GM12892 (cell line): ENCODE measurements at regions not wholly inside any gene's neighbourhood (a gene's known extent, or its start where the extent isn't known, plus 50 kb on each side); places are given as distances from the start of the nearest gene placed in this dataset.

Source experiments
- DNase-seq: peaks from one replicate; pipeline ENCODE4 v3.0.0; 2011; ENCODE audit not compliant: insufficient read length
- FAIRE-seq: peaks from 2 replicates; lab custom pipeline; 2011; peaks lifted over from hg19 to GRCh38; lab: Jason Lieb, UNC
- POLR2A ChIP-seq: IDR thresholded peaks from 2 replicates; pipeline ENCODE4 v1.6.1; 2011; ENCODE audit warnings: low read depth, low read length, control low read depth
- POLR2AphosphoS5 ChIP-seq: IDR thresholded peaks from 2 replicates; pipeline ENCODE4 v1.6.1; 2011; ENCODE audit warnings: low read depth, low read length, control low read depth
- TAF1 ChIP-seq: IDR thresholded peaks from 2 replicates; pipeline ENCODE4 v1.6.1; 2011; ENCODE audit warnings: low read depth, mild to moderate bottlenecking, control low read depth, low read length, borderline replicate concordance

DNA sequence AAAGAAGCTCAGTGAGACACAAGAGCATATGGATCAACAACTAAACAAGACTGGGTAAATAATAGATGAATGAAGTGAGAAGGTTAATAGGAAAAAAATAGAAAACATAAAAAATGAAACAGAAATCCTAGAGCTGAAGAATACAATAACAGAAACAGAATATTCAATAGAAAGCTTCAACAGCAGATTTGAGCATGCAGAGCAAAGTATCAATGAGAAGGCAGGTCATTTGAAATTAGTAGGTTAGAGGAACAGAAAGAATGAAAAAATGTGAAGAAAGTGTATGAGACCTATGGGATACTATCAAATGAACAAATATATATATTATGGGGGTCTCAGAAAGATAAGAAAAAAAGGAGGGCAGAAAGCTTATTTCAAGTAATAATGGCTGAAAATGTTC is 362.9 kb upstream of the POU3F2 start:
- DNase-seq (no peak), FAIRE-seq (no peak)
- TF ChIP-seq POLR2AphosphoS5 (no peak), POLR2A (no peak), TAF1 (no peak)

DNA sequence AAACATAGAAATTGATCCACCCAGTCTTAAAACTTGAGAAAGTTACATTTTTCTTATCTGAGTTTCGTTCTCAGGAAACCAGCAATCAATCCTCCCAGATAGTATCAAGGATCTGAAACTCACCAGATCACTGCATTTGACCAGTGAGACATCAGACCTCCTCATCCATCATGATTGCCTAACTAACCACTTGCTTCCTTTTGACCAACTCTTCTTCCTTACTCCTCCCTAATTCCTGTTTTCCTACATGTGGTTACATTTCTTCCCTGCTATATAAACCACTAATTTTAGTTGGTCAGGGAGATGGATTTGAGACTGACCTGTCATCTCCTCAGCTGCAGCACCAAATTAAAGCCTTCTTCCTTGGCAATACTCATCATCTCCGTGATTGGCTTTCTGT is 357.1 kb upstream of the POU3F2 start:
- DNase-seq (no peak), FAIRE-seq (no peak)
- no peak for TF ChIP-seq TAF1
- TF ChIP-seq POLR2AphosphoS5, result no peak
- TF ChIP-seq POLR2A, result no peak

DNA sequence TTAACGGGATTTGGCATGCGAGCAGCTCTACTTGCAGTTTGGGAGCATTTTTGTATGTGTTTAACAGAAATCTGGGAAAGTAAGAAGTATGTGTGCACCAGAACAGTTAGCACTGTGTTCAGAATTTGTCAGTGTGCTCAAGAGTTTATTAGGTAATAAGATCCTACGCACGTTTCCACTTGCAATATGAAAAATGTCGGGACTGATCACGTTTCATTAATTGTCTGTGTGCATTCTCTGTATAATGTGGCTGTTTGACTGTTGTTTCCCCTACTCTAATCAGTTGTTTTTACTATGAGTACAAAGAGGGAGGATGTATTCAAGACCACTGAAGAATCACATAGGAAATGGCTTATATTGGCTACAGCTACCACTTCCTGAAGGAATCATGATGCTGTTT is 349.7 kb upstream of the POU3F2 start:
- FAIRE-seq (no peak), DNase-seq (no peak)
- TF ChIP-seq POLR2A (no peak), TAF1 (no peak), POLR2AphosphoS5 (no peak)

DNA sequence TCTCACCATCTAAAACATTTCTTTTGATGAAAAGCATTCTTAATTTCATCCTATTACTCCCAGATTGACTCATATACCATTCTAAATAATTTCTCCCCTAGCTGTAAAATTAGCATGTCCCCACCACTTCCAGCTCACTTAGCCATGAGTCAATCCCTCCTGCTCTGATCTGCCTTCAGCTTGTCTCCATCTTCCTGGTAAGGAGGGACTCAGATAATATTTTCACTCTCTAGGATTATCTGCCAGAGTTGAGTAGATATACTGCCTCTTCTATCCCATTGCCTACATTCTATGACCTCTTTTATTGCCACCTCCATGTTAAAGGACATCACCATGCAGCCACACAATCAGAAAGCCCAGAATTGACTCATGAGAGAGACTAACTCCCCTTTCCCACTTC is 348.8 kb upstream of the POU3F2 start:
- no peak for DNase-seq
- FAIRE-seq, result no peak

DNA sequence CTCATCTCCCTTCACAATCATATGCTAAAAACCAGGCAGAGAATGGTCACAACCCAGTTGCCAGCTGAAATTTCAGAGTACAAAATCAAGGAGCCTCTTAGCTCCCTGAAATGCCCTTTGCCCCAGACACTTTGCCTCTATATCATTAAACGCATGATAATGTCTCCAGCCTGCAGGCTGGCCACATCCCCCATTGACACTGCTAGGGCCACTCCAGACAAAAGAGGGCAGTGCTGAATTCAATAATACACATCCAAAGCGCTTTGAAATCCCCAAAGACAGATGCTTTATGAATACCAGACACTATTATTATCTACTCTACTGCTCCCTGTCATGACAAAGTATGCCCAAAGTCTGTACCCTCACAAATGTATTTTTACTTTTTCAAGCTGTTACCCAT is 348.3 kb upstream of the POU3F2 start:
- DNase-seq, result no peak
- TF ChIP-seq POLR2AphosphoS5 (no peak), TAF1 (no peak), POLR2A (no peak)
- FAIRE-seq, result no peak

More for the DNA sequence above, 348.8 kb upstream of the POU3F2 start:
- TF ChIP-seq POLR2AphosphoS5 (no peak), POLR2A (no peak), TAF1 (no peak)

DNA sequence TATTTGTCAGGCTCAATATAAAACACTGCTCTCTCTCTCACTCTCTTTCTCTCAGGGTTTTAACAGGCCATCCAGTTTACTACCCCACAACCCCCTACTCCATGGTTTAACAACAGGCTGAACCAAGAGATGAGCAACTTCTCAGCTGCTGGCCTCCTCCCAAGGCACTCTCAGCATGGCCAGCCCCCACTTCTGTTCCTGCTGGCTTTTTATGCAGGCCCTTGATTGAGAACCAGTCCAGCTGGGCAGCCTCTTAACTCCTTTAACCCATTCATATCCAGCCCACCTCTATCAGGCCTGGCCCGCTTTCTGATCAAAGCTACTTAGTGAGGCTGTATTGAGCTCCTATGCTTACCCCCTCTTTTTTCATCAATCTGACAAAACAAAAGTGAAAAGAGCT is 346.8 kb upstream of the POU3F2 start:
- no peak for FAIRE-seq
- TF ChIP-seq POLR2A (no peak), POLR2AphosphoS5 (no peak), TAF1 (no peak)
- no peak for DNase-seq

DNA sequence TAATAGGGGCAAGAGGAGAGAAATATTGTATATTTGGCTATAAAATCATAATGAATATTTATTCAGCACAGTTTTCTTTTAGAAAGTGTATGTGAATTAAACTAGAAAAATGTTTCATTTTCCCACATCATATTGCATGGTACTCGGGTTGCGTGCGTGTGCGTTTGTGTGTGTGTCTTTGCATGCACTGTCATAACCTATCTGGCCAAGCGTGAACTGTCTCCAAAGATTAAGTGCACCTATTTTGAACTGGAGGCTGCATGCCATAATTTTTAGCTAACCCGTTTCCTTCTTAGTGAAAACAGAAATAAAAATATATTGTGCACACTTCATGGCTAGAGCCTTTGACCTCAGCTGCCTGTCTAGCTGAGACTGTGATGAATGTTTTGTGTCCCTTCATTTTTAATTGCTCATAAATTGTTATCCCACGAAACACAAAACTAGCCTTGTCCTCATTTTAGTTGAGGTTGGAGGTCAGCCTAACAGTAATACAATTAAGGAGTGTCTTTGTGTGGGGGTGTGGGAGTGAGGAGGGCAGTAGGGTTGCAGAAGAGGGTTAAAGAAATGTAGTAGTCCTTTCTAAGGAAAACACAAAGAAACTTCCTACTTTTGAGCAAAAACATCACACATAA is 336.1 kb upstream of the POU3F2 start:
- no peak for DNase-seq
- TF ChIP-seq POLR2A (no peak), TAF1 (no peak), POLR2AphosphoS5 (no peak)
- FAIRE-seq, result no peak

DNA sequence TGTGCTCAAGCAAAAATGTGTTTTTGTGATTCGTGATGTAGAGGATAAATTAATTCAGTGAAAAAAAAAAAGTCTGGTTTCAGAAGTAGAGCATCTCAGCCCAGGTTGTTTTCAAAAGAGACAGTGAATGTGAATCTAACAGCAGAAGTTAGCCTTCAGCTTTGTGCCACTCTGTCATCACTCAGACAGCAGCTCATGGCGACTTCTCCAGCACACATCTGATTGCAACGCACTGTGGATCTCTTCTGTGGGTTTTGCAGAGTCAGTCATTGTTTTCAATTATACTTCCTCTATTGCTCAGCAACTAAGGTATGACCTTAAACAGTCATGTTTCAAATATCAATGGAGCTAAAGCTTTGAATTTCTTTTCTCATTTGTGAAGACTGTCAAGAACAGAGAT is 335.5 kb upstream of the POU3F2 start:
- DNase-seq (no peak), FAIRE-seq (no peak)
- no peak for TF ChIP-seq TAF1
- TF ChIP-seq POLR2A, result no peak
- no peak for TF ChIP-seq POLR2AphosphoS5

DNA sequence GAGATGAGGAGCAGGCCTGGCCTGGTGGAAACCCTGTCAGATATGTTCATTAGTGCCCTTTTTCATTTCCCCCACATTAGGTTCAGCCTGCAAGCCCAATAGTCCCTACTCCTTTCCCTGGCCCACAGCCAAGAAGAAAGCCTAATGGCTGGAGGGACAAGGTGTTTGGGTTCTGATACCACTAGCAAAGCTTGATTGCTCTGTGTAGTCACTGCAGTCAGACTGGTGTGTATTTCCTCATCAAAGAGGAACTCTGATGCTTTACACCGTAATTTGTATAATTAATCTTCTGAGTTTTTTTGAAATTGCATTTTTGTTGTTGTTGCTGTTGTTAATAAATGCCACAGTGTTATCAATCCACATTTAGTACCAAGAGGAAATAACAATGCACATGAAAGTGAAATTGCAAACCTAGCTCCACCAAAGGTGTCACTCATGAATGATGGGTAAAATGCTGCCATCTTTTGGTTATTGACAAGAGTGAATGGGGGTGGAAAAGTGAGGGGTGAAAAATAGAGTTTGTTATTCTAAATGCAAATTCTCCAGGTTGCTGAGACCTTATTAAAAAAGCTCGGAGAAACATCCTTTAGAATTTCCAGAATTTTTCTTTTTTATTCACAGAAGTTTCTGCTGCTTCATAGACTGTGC is 320.2 kb upstream of the POU3F2 start:
- no peak for DNase-seq
- no peak for FAIRE-seq
- TF ChIP-seq POLR2A, result no peak
- no peak for TF ChIP-seq POLR2AphosphoS5
- TF ChIP-seq TAF1, result no peak

DNA sequence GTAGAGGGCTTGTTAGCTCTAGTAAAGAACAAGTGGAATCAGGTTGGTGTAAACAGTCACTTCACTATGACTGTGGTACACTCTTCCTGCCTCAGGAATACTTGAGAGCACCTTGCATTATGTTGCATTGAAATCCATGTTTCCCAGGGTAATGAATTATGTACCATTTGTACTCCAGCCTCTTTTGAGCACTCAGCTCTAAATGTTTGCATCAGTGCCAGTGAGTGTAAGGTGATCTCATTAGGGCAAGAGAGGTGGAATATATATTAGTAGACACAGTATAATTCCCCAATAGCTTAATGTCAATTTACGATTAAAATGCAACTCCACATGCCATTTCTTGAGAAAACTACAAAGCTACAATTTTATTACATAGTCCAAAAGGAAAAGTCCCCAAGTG is 319.6 kb upstream of the POU3F2 start:
- TF ChIP-seq POLR2A (no peak), POLR2AphosphoS5 (no peak), TAF1 (no peak)
- FAIRE-seq (no peak), DNase-seq (no peak)

DNA sequence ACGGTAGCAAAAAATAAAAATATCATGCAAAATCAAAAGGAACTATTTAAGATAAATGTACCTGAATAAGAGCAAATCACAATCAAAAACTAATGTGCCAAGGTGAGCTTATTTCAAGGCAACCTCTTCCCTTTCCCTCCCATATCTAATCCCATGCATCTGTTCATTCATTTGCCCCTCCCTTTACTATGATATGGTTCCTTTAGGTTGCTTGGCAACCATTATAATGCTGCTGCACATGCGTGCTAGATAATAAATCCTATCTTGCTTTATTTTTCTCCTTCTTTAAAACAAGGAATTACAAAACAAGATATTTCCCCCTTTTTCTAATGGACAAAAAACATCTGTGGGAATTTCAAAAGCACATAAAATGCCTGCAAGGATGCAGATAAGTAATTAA is 318.2 kb upstream of the POU3F2 start:
- no peak for FAIRE-seq
- no peak for DNase-seq
- TF ChIP-seq TAF1 (no peak), POLR2AphosphoS5 (no peak), POLR2A (no peak)

DNA sequence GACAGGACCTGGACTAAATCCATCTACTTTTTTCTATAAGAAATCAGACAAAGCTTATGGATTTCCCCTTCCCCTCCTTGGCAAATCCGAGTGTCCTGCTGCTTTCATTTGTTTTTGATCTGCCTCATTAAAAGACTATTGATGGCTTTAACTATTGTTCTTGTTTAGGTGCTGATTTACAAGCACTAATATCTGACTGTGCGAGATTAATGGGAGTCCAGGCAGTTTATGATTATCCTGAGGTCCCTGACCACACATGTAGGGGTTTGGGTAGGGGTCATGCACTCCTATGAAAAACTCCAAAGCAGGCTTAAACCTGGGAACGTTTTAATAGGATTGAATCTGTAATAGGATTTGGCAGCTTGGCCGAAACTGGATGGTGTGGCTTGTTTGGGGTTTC is 317.5 kb upstream of the POU3F2 start:
- no peak for TF ChIP-seq POLR2A
- TF ChIP-seq POLR2AphosphoS5, result no peak
- no peak for TF ChIP-seq TAF1
- no peak for FAIRE-seq
- no peak for DNase-seq

DNA sequence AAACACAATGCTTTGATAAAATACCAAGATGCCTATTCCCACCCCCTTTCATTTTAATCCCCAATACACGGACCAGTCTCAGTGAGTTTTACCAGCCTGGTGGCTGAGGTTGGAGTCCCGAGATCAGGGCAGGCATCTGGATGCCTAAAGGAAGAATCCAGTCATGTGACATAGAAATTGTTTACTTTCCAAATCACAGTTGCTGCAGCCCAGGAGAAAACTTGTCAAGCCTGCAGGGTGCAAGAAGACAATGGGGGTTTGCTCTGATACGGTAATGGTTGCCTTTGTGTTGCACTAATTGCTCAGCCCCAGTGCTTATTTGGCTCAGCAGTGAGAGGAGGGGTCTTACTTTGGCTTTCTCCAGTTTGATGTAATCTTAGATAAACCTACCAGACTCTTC is 308.5 kb upstream of the POU3F2 start:
- DNase-seq, result no peak
- no peak for FAIRE-seq
- TF ChIP-seq POLR2A (no peak), TAF1 (no peak), POLR2AphosphoS5 (no peak)
